ENCODE measurements at regions not wholly inside any gene's neighbourhood (a gene's known extent, or its start where the extent isn't known, plus 50 kb on each side); places are given as distances from the start of the nearest gene placed in this dataset.

DNA sequence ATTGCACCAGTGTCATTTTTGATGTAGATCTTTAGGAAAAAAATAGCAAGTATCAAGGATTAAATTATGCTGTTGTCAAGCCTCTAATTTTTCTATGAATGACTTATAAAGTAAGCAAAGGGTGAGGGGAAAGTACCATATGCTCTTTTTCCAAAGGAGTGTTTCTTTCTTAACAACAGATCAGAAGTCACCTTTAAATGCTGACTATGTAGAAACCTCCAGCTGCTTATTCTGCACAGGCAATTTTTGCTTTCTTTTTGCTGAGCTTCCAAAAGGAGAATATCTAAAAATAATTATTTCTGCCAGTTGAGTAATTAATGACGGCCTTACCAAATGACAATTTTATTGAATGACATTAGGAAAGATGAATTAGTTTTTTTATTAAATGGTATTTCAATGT is 390.6 kb upstream of the MANEA start:
- Histone ChIP-seq H3K9ac (ENCODE audit: insufficient read depth, low read length) (no peak overlapping the region), H3K79me2 (ENCODE audit: control insufficient read depth, insufficient read depth, low read length) (no peaks in the 10 kb centered on the region)
- TF ChIP-seq, protein P1, sequence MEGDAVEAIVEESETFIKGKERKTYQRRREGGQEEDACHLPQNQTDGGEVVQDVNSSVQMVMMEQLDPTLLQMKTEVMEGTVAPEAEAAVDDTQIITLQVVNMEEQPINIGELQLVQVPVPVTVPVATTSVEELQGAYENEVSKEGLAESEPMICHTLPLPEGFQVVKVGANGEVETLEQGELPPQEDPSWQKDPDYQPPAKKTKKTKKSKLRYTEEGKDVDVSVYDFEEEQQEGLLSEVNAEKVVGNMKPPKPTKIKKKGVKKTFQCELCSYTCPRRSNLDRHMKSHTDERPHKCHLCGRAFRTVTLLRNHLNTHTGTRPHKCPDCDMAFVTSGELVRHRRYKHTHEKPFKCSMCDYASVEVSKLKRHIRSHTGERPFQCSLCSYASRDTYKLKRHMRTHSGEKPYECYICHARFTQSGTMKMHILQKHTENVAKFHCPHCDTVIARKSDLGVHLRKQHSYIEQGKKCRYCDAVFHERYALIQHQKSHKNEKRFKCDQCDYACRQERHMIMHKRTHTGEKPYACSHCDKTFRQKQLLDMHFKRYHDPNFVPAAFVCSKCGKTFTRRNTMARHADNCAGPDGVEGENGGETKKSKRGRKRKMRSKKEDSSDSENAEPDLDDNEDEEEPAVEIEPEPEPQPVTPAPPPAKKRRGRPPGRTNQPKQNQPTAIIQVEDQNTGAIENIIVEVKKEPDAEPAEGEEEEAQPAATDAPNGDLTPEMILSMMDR (conservative IDR thresholded peaks at IDR 0.05 in 1 of 2, IDR thresholded peaks at IDR 0.05 in 1 of 2; ENCODE audit: low read depth in 1 of 2, low read length in 2 of 2) = no peak
- no peak for TF ChIP-seq EZH2 (IDR thresholded peaks at IDR 0.05; ENCODE audit: low read length, missing control alignments)

DNA sequence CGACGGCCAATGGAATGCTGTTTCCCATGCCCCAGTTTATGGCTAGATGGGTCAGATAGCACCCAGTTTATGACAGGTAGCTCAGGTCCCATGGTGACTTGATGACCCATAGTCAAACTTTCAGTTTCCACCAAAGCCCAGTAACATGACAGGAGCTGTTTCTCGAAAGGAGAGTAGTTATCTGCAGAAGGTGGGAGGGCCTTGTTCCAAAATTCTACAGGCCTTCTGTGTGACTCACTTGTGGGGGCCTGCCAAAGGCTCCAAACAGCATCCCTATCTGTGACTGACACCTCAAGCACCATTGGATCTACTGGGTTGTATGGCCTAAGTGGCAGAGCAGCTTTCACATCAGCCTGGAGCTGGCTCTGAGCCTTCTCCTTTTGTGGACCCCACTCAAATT is 379.7 kb upstream of the MANEA start:
- no peaks in the 10 kb centered on the region for H3K79me2 ChIP-seq (ENCODE audit: control insufficient read depth, insufficient read depth, low read length)
- H3K4me1 ChIP-seq (ENCODE audit: control insufficient read depth, extremely low read depth, insufficient read depth, low read length) = no peaks in the 10 kb centered on the region
- no peak for DNase-seq (ENCODE audit: low read depth in 2 of 2)
- TF ChIP-seq EZH2 (IDR thresholded peaks at IDR 0.05; ENCODE audit: low read length, missing control alignments) = no peak
- TF ChIP-seq, protein P1 (conservative IDR thresholded peaks at IDR 0.05 in 1 of 2, IDR thresholded peaks at IDR 0.05 in 1 of 2; ENCODE audit: low read depth in 1 of 2, low read length in 2 of 2) = no peak
- no peak overlapping the region for H3K4me3 ChIP-seq (replicated peaks in 1 of 4; ENCODE audit: control extremely low read depth in 1 of 4, insufficient read depth in 1 of 4, low read depth in 3 of 4, low read length in 4 of 4)
- H3K27ac ChIP-seq (ENCODE audit: insufficient read depth, low read length) = no peak overlapping the region
- no peaks in the 10 kb centered on the region for H3K27me3 ChIP-seq (ENCODE audit: control insufficient read depth, insufficient read depth, low read length)
- H3K4me2 ChIP-seq (ENCODE audit: extremely low read depth, insufficient read depth, low read length) = no peak overlapping the region
- H2AFZ ChIP-seq (ENCODE audit: low read length) = no peak overlapping the region
- no peaks in the 10 kb centered on the region for H4K20me1 ChIP-seq (ENCODE audit: control insufficient read depth, extremely low read depth, insufficient read depth, low read length)
- no peak overlapping the region for H3K9ac ChIP-seq (ENCODE audit: insufficient read depth, low read length)
- H3K9me3 ChIP-seq (ENCODE audit: control insufficient read depth, insufficient read depth, low read depth, low read length) = no peaks in the 10 kb centered on the region
- H3K36me3 ChIP-seq (ENCODE audit: control insufficient read depth, insufficient read depth, low read length) = no peaks in the 10 kb centered on the region

More for the DNA sequence above, 390.6 kb upstream of the MANEA start:
- DNase-seq (ENCODE audit: low read depth in 2 of 2) = no peak
- Histone ChIP-seq H3K27me3 (ENCODE audit: control insufficient read depth, insufficient read depth, low read length) (no peaks in the 10 kb centered on the region), H3K4me3 (replicated peaks in 1 of 4; ENCODE audit: control extremely low read depth in 1 of 4, insufficient read depth in 1 of 4, low read depth in 3 of 4, low read length in 4 of 4) (no peak overlapping the region), H3K4me2 (ENCODE audit: extremely low read depth, insufficient read depth, low read length) (no peak overlapping the region), H3K4me1 (ENCODE audit: control insufficient read depth, extremely low read depth, insufficient read depth, low read length) (no peaks in the 10 kb centered on the region), H4K20me1 (ENCODE audit: control insufficient read depth, extremely low read depth, insufficient read depth, low read length) (no peaks in the 10 kb centered on the region), H3K27ac (ENCODE audit: insufficient read depth, low read length) (no peak overlapping the region), H3K36me3 (ENCODE audit: control insufficient read depth, insufficient read depth, low read length) (no peaks in the 10 kb centered on the region), H2AFZ (ENCODE audit: low read length) (no peak overlapping the region), H3K9me3 (ENCODE audit: control insufficient read depth, insufficient read depth, low read depth, low read length) (no peaks in the 10 kb centered on the region)

GRCh38 chr6:95203153-95203754 is 374.1 kb upstream of the MANEA start:
- Histone ChIP-seq H2AFZ (ENCODE audit: low read length) (no peak overlapping the region), H3K9me3 (ENCODE audit: control insufficient read depth, insufficient read depth, low read depth, low read length) (no peaks in the 10 kb centered on the region), H3K4me3 (replicated peaks in 1 of 4; ENCODE audit: control extremely low read depth in 1 of 4, insufficient read depth in 1 of 4, low read depth in 3 of 4, low read length in 4 of 4) (no peak overlapping the region), H3K4me1 (ENCODE audit: control insufficient read depth, extremely low read depth, insufficient read depth, low read length) (no peaks in the 10 kb centered on the region), H4K20me1 (ENCODE audit: control insufficient read depth, extremely low read depth, insufficient read depth, low read length) (no peaks in the 10 kb centered on the region), H3K36me3 (ENCODE audit: control insufficient read depth, insufficient read depth, low read length) (no peaks in the 10 kb centered on the region), H3K9ac (ENCODE audit: insufficient read depth, low read length) (no peak overlapping the region), H3K27ac (ENCODE audit: insufficient read depth, low read length) (no peak overlapping the region), H3K4me2 (ENCODE audit: extremely low read depth, insufficient read depth, low read length) (no peak overlapping the region), H3K79me2 (ENCODE audit: control insufficient read depth, insufficient read depth, low read length) (no peaks in the 10 kb centered on the region), H3K27me3 (ENCODE audit: control insufficient read depth, insufficient read depth, low read length) (no peaks in the 10 kb centered on the region)
- TF ChIP-seq, protein P1 (conservative IDR thresholded peaks at IDR 0.05 in 1 of 2, IDR thresholded peaks at IDR 0.05 in 1 of 2; ENCODE audit: low read depth in 1 of 2, low read length in 2 of 2) = peak; percentile 38 to 80
- TF ChIP-seq EZH2 (IDR thresholded peaks at IDR 0.05; ENCODE audit: low read length, missing control alignments) = no peak
- DNase-seq (ENCODE audit: low read depth in 2 of 2) = peak; percentile 19 to 65
